Activated naive CD8-positive, alpha-beta T cell treated with anti-CD3 and anti-CD28 coated beads, Interleukin-2, amount 50 U/mL, for 16 hours (primary cell): ENCODE measurements at regions not wholly inside any gene's neighbourhood (a gene's known extent, or its start where the extent isn't known, plus 50 kb on each side); places are given as distances from the start of the nearest gene placed in this dataset.
"Not testable (repeated sequence)": the region's sequence is repeated elsewhere in the genome, so short reads cannot be mapped to it uniquely, and the experiment has no call there.

Experiments
- DNase-seq: peaks from one replicate; pipeline ENCODE4 v3.0.0-alpha.2; 2020; ENCODE audit warnings: low read depth, low spot score

DNA sequence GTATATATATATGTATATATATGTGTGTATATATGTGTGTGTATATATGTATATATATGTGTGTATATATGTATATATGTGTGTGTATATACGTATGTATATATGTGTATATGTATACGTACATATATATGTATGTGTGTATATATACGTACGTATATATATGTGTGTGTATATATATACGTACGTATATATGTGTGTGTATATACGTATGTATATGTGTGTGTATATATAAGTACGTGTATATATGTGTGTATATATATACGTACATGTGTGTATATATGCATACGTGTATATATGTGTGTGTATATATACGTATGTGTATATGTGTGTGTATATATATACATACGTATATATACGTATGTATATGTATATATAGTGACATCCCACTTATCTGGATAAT is 154.4 kb downstream of the CDRT15L2 start:
- no peak for DNase-seq

DNA sequence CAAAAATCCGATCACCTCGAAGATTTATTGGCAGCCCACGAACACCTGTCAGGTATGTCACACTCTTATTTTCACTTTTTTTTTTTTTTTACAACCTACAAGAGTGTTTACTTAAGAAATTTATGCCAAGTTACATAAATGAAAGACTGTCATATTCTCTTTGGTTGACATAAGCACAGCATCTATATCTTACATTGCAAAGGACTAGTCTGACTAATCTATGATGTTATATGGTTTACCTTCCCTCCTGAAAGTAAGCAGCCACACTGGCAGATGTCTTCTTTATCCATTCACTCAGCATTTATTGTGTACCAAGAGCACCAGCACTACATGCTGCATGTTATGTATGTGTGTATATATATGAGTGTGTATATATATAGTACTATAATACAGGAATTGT is 156.3 kb downstream of the CDRT15L2 start:
- DNase-seq = no peak

DNA sequence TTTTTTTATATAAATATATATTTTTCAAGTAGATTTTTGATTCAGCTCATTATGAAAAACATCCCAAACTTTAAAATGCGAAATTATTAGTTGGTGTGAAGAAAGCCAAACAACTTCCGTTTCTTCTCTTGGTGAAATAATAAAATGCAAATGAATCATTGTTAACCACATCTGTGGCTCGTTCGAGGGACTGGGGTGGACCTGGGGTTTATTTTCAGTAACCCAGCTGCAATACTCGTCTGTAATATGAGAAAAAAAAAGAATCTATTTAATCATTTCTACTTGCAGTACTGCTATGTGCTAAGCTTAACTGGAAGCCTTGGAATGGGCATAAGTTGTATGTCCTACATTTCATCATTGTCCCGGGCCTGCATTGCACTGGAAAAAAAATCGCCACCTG is 158.1 kb downstream of the CDRT15L2 start:
- not testable (repeated sequence) for DNase-seq

DNA sequence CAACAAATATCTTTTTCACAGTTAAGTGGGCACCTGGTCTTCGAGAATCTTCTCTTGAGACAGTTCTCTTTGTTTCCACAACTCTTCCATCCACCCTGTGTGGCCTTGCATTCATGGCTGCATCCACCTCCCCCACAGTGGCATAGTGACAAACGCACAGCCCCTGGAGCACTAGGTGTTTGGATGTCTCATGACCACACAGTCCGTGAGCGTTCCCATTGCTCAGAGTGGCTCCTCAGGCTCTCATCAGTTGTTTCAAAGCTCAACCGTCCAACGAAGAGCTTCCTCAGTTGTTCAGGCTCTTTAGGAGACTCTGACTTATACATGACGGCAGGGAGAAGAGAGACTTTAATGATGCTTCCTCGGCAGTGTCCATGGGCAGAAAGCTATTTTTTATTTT is 191.6 kb downstream of the CDRT15L2 start:
- DNase-seq = no peak

DNA sequence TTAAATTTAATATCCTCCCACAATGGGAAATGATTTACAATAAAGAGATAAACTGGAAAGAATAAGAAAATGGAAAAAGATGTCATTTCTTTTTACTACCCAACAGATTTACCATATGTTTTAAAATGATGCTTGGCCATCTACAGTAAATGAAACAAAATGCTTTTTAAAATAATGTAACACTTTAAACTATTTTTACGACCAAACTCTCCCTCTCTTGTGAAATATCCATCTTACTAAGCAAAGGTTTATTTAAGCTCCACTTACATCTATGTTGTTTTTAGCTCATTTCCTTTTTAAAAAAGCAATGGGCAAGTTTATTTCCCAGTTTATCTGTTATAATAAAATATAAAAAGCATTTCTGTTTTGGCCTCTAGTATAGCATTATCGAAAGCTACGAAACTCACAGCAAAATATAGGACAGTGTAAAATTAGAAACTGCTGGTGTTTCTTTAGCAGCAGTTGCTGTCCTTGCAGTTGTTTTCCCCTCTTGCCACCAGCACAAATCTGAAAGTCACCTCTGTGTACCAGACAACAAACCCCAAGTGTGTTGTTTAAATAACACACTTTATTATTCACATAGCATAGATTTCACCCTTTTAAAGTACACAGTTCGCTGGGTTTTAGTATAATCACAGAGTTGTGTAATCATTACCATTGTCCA is 195.1 kb downstream of the CDRT15L2 start:
- no peak for DNase-seq

DNA sequence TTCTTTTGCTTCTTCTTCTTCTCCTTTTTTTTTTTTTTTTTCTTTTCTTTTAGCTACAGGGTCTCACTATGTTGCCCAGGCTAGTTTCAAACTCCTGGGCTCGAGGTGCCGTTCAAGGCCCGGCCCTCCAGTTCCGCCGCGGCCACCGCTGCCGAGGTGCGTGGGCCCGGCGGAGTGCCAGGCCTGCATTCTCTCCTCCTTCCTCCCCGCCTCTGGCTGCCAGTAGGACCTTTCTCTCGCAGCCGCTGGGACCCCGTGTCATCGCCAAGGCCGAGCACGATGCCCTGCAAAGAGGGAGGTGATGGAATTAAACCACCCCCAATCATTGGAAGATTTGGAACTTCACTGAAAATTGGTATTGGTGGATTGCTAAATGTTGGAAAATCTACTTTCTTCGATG is 195.8 kb downstream of the CDRT15L2 start:
- no peak for DNase-seq

DNA sequence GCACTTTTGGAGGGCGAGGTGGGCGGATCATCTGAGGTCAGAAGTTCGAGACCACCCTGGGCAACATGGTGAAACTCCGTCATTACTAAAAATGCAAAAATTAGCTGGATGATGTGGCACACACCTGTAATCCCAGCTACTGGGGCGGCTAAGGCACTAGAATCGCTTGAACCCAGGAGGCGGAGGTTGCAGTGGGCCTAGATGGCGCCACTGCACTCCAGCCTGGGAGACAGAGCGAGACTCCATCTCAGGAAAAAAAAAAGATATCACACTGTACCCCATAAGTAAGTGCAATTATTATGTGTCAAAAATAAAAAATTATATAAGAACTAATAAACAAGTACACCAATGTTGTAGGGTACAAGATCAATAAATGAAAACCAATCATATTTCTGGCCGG is 200.0 kb downstream of the CDRT15L2 start:
- DNase-seq = no peak

DNA sequence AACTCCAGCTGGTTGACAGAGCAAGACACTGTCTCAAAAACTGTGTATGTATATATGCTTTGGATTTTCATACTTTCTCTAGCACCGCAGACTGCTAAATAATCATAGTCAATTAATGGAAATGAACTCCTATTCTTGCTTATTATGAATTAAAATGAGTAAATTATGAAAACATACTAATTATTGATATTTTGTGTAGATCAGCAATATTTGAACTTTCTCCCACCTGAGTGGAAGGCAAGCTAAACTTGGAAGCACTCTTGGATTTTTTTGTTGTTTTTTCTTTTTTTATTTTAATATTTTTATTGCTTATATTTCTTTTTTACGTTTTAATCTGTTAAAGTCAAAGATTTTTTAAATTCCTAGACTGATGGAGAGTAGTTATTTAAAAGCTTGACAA is 201.7 kb downstream of the CDRT15L2 start:
- DNase-seq = no peak

DNA sequence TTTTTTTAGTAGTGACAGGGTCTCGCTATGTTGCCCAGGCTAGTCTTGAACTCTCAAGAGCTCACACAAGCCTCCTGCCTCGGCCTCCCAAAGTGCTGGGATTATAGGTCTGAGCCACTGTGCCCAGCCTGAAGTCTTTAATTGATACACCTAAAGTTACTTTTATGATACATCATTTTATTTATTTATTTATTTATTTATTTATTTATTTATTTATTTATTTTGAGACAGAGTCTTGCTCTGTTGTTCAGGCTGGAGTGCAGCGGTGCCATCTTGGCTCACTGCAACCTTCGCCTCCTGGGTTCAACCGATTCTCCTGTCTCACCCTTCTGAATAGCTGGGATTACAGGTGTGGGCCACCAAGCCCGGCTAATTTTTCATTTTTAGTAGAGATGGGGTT is 202.3 kb downstream of the CDRT15L2 start:
- not testable (repeated sequence) for DNase-seq

DNA sequence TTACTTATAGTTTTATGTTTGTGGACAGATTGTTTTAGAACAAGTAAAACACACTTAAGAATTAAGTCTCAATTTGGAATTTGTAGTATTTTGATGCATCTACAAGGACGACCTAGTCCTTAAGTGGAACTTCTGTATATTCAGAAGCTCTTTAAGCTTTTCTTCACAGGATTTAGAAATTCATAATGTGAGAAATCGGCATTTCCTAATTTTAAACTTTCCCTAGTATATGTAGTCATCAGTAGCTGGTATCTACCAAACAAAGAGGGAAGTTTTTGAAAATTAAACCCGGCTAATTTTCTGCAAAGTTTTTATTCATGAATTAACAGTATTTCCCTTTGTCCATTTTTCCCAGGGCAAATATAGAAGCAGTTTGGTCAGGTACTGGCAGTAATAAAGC is 203.6 kb downstream of the CDRT15L2 start:
- no peak for DNase-seq

DNA sequence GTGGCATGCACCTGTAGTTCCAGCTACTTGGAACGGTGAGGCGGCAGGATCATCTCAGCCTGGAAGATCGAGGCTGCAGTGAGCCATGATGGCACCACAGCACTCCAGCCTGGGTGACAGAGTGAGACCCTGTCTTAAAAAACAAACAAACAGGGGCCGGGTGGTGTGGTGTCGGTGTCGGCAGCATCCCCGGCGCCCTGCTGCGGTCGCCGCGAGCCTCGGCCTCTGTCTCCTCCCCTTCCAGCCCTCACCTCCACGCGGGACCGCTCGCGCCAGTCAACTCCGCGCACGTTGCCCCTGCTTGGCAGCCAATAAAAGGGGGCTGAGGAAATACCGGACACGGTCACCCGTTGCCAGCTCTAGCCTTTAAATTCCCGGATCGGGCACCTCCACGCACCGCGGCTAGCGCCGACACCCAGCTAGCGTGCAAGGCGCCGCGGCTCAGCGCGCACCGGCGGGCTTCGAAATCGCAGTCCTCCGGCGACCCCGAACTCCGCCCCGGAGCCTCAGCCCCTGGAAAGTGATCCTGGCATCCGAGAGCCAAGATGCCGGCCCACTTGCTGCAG is 204.7 kb downstream of the CDRT15L2 start:
- DNase-seq = no peak

DNA sequence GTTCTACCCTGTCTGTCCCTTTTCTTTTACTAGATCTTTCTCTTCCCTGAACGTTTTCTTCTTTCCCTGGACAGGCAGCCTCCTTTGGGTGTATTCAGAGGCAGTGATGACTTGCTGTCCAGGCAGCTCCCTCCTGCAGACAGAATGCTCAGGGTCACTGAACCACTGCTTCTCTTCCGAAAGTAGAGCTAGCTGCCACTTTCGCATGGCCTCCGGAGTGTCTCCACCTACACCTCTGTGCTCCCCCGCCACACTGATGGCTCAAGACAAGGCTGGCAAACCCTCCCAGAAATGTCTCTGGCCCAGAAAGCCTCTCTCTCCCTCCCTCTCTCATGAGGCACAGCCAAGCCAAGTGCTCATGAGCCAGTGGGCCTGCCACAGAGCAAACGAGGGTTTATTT is 207.8 kb downstream of the CDRT15L2 start:
- DNase-seq = no peak

DNA sequence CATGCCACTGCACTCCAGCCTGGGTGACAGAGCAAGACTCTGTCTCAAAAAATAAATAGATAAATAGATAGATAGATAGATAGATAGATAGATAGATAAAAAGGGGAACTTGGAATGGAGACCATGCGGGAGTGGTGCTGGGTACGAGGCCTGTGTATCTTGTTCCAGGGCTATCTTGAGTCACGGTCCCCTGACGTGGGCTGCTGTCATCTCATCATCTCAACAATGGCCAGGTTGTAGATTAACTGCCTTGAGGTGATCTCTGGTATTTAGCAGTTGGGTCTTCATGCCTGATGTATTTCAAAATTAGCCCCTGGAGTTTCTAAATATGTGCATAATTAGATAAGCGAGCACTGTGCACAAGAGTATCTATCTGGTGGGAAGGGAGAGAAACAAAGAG is 212.1 kb downstream of the CDRT15L2 start:
- DNase-seq = no peak

DNA sequence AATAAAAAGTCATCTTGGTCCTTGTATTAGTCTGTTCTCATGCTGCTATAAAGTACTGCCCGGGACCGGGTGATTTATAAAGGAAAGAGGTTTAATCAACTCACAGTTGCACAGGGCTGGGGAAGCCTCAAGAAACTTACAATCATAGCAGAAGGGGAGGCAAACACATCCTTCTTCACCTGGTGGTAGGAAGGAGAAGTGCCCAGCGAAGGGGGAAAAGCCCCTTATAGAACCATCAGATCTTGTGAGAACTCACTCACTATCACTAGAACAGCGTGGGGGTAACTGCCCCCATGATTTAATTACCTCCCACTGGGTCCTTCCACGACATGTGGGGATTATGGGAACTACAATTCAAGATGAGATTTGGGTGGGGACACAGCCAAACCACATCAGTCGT is 215.0 kb downstream of the CDRT15L2 start:
- DNase-seq = not testable (repeated sequence)

DNA sequence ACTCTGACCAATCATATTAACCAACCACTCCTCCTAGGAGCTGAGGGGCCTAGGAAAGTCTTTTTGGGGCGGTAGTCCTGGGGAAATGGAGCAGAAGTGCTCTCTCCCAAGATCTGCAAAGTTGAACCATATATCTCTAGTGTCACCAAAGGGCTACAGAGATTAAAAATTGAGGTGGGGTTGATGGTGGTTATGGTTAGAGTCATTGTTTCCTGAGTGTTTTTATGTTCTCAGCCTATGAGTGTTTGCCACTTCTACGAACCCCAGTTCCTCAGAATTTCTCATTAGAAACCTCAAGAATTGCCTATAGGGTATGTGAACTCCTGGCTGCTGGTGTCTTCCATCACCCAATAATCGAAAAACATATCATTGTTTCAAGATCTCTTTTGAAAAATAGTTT is 217.8 kb downstream of the CDRT15L2 start:
- DNase-seq = no peak

DNA sequence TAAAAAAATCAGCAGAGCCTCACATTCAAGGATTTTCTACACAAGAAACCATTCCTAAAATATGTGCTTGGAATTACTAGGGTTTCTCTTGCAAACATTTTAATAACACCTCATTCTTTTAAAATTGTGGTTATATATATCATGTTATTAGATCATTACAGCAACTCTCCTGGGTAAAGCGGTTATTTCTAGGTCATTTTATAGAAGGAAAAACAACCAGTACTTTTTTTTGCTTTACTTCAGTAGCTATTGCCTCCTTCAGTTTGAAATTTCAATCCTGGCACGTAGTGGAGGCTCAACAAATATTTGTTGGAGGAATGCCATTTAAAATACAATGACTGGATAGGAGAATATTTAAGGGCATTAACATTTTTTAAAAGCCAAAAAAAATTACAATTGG is 220.6 kb downstream of the CDRT15L2 start:
- no peak for DNase-seq

DNA sequence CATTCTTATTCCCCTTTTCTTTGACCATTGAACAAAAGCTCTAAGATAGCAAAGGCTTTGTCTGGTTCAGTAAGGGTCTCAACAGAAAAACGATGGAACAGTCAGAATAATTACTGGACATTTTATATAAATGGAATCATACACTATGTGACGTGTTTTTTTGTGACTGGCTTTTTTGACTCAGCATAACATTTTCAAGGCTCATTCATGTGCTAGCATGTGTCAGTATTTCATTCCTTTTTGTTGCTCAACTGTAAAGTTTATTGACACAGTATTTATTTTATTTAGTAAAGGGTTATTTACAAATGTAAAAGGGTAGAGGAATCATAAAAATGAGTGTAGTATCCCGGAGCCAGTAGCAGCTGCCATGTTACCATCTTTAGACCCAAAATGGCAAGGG is 226.2 kb downstream of the CDRT15L2 start:
- no peak for DNase-seq

DNA sequence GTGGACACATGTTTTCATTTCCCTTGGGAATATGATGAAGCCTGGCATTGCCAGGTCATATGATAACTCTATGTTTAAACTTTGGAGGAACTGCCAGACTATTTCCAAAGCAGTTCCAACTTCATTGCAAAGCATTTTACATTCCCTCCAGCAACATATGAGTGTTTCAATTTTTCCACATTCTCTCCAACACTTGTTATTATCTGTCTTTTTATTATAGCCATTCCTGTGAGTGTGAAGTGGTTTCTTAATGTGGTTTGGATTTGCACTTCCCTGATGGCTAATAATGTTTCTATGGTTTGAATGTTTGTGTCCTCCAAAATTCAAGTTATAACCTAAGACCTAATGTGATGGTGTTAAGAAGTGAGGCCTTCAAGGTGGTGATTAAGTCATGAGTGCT is 228.0 kb downstream of the CDRT15L2 start:
- not testable (repeated sequence) for DNase-seq

DNA sequence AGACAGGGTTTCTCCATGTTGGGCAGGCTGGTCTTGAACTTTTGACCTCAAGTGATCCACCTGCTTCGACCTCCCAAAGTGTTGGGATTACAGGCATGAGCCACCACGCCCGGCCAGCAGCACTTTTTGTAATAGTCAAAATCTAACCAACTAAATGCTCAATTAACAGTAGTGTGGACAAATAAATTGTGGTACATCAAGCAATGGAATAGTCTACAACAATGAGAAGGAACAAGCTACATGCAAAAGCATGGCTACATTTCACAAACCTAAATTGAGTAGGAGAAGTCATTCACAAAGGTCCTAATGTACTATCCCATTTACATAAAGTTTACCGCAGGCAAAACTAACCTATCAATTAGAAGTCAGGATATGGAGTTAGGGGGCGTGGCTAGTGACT is 227.4 kb downstream of the USP22 start:
- not testable (repeated sequence) for DNase-seq

DNA sequence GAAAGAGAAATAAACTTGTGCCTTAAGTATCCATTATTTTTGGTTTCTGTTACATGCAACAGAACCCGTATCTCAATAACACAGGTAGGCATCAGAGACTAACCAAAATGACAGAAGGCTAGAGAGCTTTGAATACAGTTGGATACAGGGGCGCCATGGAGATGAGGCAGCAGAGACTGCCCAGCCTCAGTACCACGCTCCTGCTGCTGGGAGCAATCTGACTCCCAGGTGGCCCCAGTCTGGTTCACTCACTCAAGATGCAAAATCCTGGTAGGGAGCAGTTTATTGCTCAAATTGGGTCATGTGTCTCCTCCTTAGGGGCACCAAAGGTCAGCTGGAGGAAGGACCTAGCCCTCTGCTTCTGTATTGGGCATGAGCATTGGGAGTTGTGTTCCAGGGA is 218.9 kb downstream of the USP22 start:
- DNase-seq = no peak

DNA sequence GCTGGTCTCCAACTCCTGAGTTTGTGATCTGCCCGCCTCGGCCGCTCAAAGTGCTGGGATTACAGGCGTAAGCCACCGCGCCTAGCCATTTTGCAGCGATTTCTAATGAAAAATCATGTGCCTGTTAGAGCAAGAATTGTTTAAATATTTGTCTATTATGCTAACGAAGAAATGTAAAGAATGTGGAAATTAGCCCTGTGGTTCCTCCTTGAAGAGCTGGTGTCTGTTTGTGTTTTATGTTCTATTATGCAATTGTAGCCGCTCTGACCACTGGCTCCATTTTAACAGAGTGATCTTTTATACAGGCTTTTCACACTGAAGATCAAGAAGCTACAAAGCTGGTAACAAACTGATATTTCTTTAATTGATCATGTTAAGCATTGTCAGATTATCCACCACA is 217.3 kb downstream of the USP22 start:
- DNase-seq = no peak

DNA sequence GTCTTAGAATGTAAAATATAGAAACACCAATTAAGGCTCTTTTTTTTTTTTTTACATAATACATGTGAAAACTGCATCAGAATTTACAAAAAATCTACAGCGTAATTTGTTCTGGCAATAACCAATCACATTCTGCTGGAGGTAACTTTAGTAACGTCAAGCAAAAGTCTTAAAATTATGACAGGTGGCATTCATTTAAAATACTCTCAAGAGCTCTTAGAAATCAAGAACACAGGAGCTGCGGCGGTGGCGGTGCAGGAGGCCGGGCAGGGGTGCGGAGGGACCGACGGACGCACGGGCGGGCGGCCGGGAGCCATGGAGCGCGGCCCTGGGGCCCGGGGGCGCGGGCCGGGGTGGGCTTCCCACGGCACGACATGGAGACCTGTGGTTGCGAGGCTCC is 202.4 kb downstream of the USP22 start:
- DNase-seq = not testable (repeated sequence)

DNA sequence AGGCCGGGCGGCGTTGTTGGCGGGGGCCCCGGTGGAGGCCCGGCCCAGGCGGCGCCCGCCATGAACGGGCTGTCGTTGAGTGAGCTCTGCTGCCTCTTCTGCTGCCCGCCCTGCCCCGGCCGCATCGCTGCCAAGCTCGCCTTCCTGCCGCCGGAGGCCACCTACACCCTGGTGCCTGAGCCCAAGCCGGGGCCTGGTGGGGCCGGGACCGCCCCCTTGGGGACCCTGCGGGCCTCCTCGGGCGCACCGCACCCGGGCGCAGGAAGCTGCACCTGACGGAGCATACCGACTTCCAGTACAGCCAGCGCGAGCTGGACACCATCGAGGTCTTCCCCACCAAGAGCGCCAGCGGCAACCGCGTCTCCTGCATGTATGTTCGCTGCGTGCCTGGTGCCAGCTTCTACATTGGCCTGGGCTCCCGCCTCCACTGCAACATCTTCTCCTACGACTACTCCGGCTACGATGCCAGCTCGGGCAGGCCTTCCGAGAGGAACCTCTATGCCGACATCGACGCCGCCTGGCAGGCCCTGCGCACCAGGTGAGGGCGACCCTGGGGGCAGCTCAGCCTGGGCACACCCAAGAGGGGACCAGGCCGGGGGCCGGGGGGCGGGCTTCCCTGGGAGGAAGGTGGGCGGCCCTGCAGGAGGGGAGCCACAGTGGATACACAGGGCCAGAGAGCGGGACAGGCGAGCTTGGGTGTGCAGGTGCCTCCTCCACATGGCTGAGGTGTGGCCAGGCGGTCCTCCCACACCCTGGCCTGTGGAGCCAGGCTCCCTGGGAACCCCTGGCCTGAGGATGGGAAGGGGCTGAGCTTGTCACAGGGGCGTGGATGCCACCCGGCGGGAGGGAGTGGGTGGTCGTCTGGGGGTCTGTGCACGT is 201.6 kb downstream of the USP22 start:
- DNase-seq = not testable (repeated sequence)
